ENCODE measurements at regions not wholly inside any gene's neighbourhood (a gene's known extent, or its start where the extent isn't known, plus 50 kb on each side); places are given as distances from the start of the nearest gene placed in this dataset.

GRCh38 chr3:38925351-38925750, 109.3 kb upstream of the SCN10A start:
- H3K4me3 ChIP-seq (ENCODE audit: low read length) = no peak overlapping the region
- peak; percentile 32 for DNase-seq (ENCODE audit: low read depth)
- no peak for TF ChIP-seq CTCF (IDR thresholded peaks at IDR 0.05; ENCODE audit: insufficient read depth, low read depth, low read length, missing control alignments)

- TF ChIP-seq CTCF (IDR thresholded peaks at IDR 0.05; ENCODE audit: insufficient read depth, low read depth, low read length, missing control alignments) = no peak
- peak; percentile 9 for DNase-seq (ENCODE audit: low read depth)
- H3K4me3 ChIP-seq (ENCODE audit: low read length) = no peak overlapping the region
Observed at GRCh38 chr3:38916706-38917105, 100.7 kb upstream of the SCN10A start.

- no peak for TF ChIP-seq CTCF (IDR thresholded peaks at IDR 0.05; ENCODE audit: insufficient read depth, low read depth, low read length, missing control alignments)
- peak; percentile 28 for DNase-seq (ENCODE audit: low read depth)
Observed at GRCh38 chr3:38907426-38907825, 91.4 kb upstream of the SCN10A start.

GRCh38 chr3:38890426-38890825, 74.4 kb upstream of the SCN10A start:
- no peak for TF ChIP-seq CTCF (IDR thresholded peaks at IDR 0.05; ENCODE audit: insufficient read depth, low read depth, low read length, missing control alignments)
- DNase-seq (ENCODE audit: low read depth) = no peak
- H3K4me3 ChIP-seq (ENCODE audit: low read length) = no peak overlapping the region

More at GRCh38 chr3:38907426-38907825, 91.4 kb upstream of the SCN10A start:
- no peak overlapping the region for H3K4me3 ChIP-seq (ENCODE audit: low read length)

GRCh38 chr3:38878646-38879045, 62.6 kb upstream of the SCN10A start:
- H3K4me3 ChIP-seq (ENCODE audit: low read length) = no peak overlapping the region
- no peak for DNase-seq (ENCODE audit: low read depth)
- TF ChIP-seq CTCF (IDR thresholded peaks at IDR 0.05; ENCODE audit: insufficient read depth, low read depth, low read length, missing control alignments) = no peak
